ENCODE measurements at regions not wholly inside any gene's neighbourhood (a gene's known extent, or its start where the extent isn't known, plus 50 kb on each side); places are given as distances from the start of the nearest gene placed in this dataset.

GRCh38 chr3:164018500-164018899 lies 1059.8 kb downstream of the SI start:
- Histone ChIP-seq H3K27me3 (ENCODE audit: insufficient read depth, low read length) (no peaks in the 10 kb centered on the region), H3K9me3 (ENCODE audit: control insufficient read depth in 1 of 2, insufficient read depth in 1 of 2, low read depth in 1 of 2, low read length in 2 of 2) (no peaks in the 10 kb centered on the region), H3K36me3 (ENCODE audit: control insufficient read depth in 1 of 2, insufficient read depth in 2 of 2, low read length in 2 of 2) (no peaks in the 10 kb centered on the region), H2AFZ (ENCODE audit: low read depth, low read length, poor library complexity, severe bottlenecking) (no peak overlapping the region), H3K4me1 (ENCODE audit: control insufficient read depth in 1 of 2, insufficient read depth in 2 of 2, low read length in 2 of 2) (no peaks in the 10 kb centered on the region), H3K4me3 (replicated peaks in 1 of 2; ENCODE audit: low read depth in 1 of 2, low read length in 2 of 2) (no peak overlapping the region), H3K27ac (ENCODE audit: low read depth, low read length) (no peak overlapping the region), H4K20me1 (ENCODE audit: insufficient read depth) (no peaks in the 10 kb centered on the region), H3K79me2 (ENCODE audit: insufficient read depth, low read length) (no peaks in the 10 kb centered on the region), H3K4me2 (ENCODE audit: low read length) (no peak overlapping the region), H3K9ac (ENCODE audit: low read length) (no peak overlapping the region), H3K9me2 (ENCODE audit: insufficient read depth) (no peaks in the 10 kb centered on the region)
- TF ChIP-seq SRF (IDR thresholded peaks at IDR 0.05; ENCODE audit: low read depth) = no peak
- TF ChIP-seq POLR2AphosphoS5 (IDR thresholded peaks at IDR 0.05; ENCODE audit: low read depth, low read length) = no peak
- no peak for TF ChIP-seq SP1 (IDR thresholded peaks at IDR 0.05; ENCODE audit: low read depth)
- no peak for TF ChIP-seq EZH2phosphoT487 (IDR thresholded peaks at IDR 0.05; ENCODE audit: borderline replicate concordance)
- TF ChIP-seq TCF7L2 (IDR thresholded peaks at IDR 0.05; ENCODE audit: borderline replicate concordance, extremely low read depth, insufficient read depth, insufficient read length) = no peak
- TF ChIP-seq, protein P1, sequence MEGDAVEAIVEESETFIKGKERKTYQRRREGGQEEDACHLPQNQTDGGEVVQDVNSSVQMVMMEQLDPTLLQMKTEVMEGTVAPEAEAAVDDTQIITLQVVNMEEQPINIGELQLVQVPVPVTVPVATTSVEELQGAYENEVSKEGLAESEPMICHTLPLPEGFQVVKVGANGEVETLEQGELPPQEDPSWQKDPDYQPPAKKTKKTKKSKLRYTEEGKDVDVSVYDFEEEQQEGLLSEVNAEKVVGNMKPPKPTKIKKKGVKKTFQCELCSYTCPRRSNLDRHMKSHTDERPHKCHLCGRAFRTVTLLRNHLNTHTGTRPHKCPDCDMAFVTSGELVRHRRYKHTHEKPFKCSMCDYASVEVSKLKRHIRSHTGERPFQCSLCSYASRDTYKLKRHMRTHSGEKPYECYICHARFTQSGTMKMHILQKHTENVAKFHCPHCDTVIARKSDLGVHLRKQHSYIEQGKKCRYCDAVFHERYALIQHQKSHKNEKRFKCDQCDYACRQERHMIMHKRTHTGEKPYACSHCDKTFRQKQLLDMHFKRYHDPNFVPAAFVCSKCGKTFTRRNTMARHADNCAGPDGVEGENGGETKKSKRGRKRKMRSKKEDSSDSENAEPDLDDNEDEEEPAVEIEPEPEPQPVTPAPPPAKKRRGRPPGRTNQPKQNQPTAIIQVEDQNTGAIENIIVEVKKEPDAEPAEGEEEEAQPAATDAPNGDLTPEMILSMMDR (IDR thresholded peaks at IDR 0.05 in 2 of 3, conservative IDR thresholded peaks at IDR 0.05 in 1 of 3; ENCODE audit: borderline replicate concordance in 1 of 3, insufficient read depth in 1 of 3, low read depth in 2 of 3, low read length in 2 of 3) = no peak
- no peak for TF ChIP-seq POLR2A (IDR thresholded peaks at IDR 0.05; ENCODE audit: borderline replicate concordance, extremely low read depth, insufficient read depth, insufficient read length)
- TF ChIP-seq ZNF274 (IDR thresholded peaks at IDR 0.05; ENCODE audit: low read depth, low read length) = no peak
- TF ChIP-seq ELF1 (IDR thresholded peaks at IDR 0.05; ENCODE audit: borderline replicate concordance, low read depth) = no peak
- intact Hi-C loops (cut with micrococcal nuclease) = no loop called here
- POLR2A ChIA-PET = no interaction called here
- DNase-seq (ENCODE audit: low read depth, low spot score) (no peak), ATAC-seq (no peak)
- BruUV-seq (replicated peaks) = no TSS peak
- CTCF ChIA-PET = no interaction called here
- RAD21 ChIA-PET (ENCODE audit: low non-redundant PET in 1 of 2, low total read pairs in 2 of 2, uncharacterized antibody in 2 of 2, unreplicated experiment in 2 of 2) = no interaction called here

DNA sequence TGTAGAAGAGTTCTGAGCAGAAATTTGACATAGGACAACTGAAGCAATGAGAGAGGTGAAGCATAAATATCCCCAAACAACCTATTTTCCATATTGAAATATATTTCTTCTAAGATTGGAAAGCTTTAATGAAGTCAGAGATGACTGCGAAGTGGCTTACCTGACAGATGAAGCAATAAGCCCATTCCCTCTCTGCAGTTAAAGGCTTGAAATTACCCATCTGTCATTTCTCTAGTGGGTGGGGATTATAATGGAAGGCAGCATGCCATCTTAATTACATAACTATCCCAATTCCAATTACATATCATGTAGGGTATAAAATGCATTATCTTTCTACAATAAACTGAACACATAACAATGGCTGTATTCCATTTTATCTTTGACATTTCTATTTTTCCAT lies 1070.5 kb downstream of the SI start:
- Histone ChIP-seq H3K36me3 (ENCODE audit: control insufficient read depth in 1 of 2, insufficient read depth in 2 of 2, low read length in 2 of 2) (no peaks in the 10 kb centered on the region), H3K27ac (ENCODE audit: low read depth, low read length) (no peak overlapping the region), H3K9me2 (ENCODE audit: insufficient read depth) (no peaks in the 10 kb centered on the region), H3K9ac (ENCODE audit: low read length) (no peak overlapping the region), H3K4me2 (ENCODE audit: low read length) (no peak overlapping the region), H3K4me1 (ENCODE audit: control insufficient read depth in 1 of 2, insufficient read depth in 2 of 2, low read length in 2 of 2) (no peaks in the 10 kb centered on the region), H3K4me3 (replicated peaks in 1 of 2; ENCODE audit: low read depth in 1 of 2, low read length in 2 of 2) (no peak overlapping the region), H3K9me3 (ENCODE audit: control insufficient read depth in 1 of 2, insufficient read depth in 1 of 2, low read depth in 1 of 2, low read length in 2 of 2) (no peaks in the 10 kb centered on the region), H3K27me3 (ENCODE audit: insufficient read depth, low read length) (no peaks in the 10 kb centered on the region), H3K79me2 (ENCODE audit: insufficient read depth, low read length) (no peaks in the 10 kb centered on the region), H2AFZ (ENCODE audit: low read depth, low read length, poor library complexity, severe bottlenecking) (no peak overlapping the region), H4K20me1 (ENCODE audit: insufficient read depth) (no peaks in the 10 kb centered on the region)
- intact Hi-C loops (cut with micrococcal nuclease) = no loop called here
- DNase-seq (ENCODE audit: low read depth, low spot score) (no peak), ATAC-seq (no peak)
- ChIA-PET POLR2A (no interaction called here), RAD21 (ENCODE audit: low non-redundant PET in 1 of 2, low total read pairs in 2 of 2, uncharacterized antibody in 2 of 2, unreplicated experiment in 2 of 2) (no interaction called here), CTCF (no interaction called here)
- BruUV-seq (replicated peaks) = no TSS peak
- TF ChIP-seq JUND (IDR thresholded peaks at IDR 0.05) = no peak
- no peak for TF ChIP-seq ATF3 (IDR thresholded peaks at IDR 0.05)

Measured in HCT116 (cell line).